ENCODE measurements at regions not wholly inside any gene's neighbourhood (a gene's known extent, or its start where the extent isn't known, plus 50 kb on each side); places are given as distances from the start of the nearest gene placed in this dataset.

- no peak for DNase-seq
Measured at GRCh38 chr7:70907259-70908247, 224.4 kb upstream of the GALNT17 start.

GRCh38 chr7:70913924-70914323, 218.0 kb upstream of the GALNT17 start:
- no peak for DNase-seq

GRCh38 chr7:70915067-70915466, 216.9 kb upstream of the GALNT17 start:
- DNase-seq = no peak

- DNase-seq = no peak
Measured at GRCh38 chr7:70919481-70920073, 212.4 kb upstream of the GALNT17 start.

- no peak for DNase-seq
Measured at GRCh38 chr7:70920876-70921275, 211.1 kb upstream of the GALNT17 start.

GRCh38 chr7:70923181-70923845, 208.6 kb upstream of the GALNT17 start:
- no peak for DNase-seq

- peak; percentile 8 for DNase-seq
Measured at GRCh38 chr7:70925411-70926115, 206.4 kb upstream of the GALNT17 start.

GRCh38 chr7:70926666-70927065, 205.3 kb upstream of the GALNT17 start:
- DNase-seq = no peak

- DNase-seq = no peak
Measured at GRCh38 chr7:70935311-70935710, 196.6 kb upstream of the GALNT17 start.

- DNase-seq = no peak
Measured at GRCh38 chr7:70935854-70936253, 196.1 kb upstream of the GALNT17 start.

GRCh38 chr7:70937424-70937823, 194.5 kb upstream of the GALNT17 start:
- DNase-seq = no peak

- no peak for DNase-seq
Measured at GRCh38 chr7:70940597-70940996, 191.3 kb upstream of the GALNT17 start.

- DNase-seq = no peak
Measured at GRCh38 chr7:70942791-70943190, 189.2 kb upstream of the GALNT17 start.

- no peak for DNase-seq
Measured at GRCh38 chr7:70944516-70944915, 187.4 kb upstream of the GALNT17 start.

GRCh38 chr7:70947181-70947580, 184.8 kb upstream of the GALNT17 start:
- no peak for DNase-seq

- DNase-seq = no peak
Measured at GRCh38 chr7:70949862-70950261, 182.1 kb upstream of the GALNT17 start.

- DNase-seq = no peak
Measured at GRCh38 chr7:70951271-70951962, 180.5 kb upstream of the GALNT17 start.

GRCh38 chr7:70952311-70952710, 179.6 kb upstream of the GALNT17 start:
- DNase-seq = no peak

GRCh38 chr7:70953331-70953741, 178.6 kb upstream of the GALNT17 start:
- no peak for DNase-seq

- no peak for DNase-seq
Measured at GRCh38 chr7:70953796-70954195, 178.1 kb upstream of the GALNT17 start.

GRCh38 chr7:70972693-70973092, 159.3 kb upstream of the GALNT17 start:
- no peak for DNase-seq

- DNase-seq = no peak
Measured at GRCh38 chr7:70975754-70976153, 156.2 kb upstream of the GALNT17 start.

Data from DMS 273 treated with DMSO at 0.1 percent for 48 hours (cell line).